ENCODE measurements at regions not wholly inside any gene's neighbourhood (a gene's known extent, or its start where the extent isn't known, plus 50 kb on each side); places are given as distances from the start of the nearest gene placed in this dataset.
A peak's percentile ranks its signal among the peaks of the same experiment; 100 is the strongest.
"Not testable (repeated sequence)": the region's sequence is repeated elsewhere in the genome, so short reads cannot be mapped to it uniquely, and the experiment has no call there.

DNA sequence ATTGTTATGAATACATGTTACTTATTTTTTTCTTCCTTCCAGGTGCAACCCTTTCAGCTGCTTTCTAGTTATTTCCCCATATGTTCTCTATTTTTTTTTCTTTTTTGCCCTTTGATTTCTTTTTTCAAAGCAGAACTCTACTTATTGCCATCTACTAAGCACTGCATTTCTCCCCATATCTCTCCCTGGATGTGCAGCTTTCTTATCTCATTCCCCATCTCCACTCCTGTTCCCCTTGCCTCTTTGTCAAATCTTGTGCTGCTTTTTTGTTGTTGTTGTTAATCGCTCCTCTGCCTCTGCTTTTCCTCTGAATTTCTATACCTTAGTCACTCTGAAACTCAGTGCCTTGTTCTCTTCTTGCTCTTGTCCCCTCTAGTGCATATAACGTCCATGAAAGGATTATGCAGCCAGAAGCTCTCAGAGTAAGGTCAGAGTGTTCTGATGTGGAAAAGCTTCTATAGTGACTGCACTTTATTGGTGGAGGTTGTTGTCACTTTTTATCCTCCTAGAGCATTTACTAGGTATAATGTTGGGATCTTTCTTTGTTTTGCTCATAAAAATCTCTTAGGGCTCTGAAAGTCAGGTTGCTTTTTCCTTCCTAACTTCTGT is 51.1 kb upstream of the JADE1 start:
- DNase-seq, result no peak

DNA sequence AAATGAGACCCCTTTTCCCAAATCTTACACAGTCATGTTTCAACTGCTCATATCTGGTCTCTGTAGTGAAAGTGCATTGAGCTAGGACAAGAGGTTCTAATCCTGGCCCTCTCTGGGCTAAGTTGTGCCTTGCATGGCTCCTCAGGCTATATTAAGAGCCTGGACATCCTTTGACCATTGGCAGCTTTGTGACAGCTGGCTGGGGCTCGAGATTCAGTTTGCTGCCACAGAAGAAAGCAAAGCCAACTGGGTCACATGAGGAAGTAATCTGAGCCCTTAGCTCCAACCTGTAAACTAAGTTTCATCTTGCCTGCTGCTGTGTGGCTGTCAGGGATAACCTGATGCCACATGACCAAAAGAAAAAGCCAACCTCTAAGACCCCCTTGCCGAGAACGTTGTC is 51.8 kb upstream of the JADE1 start:
- DNase-seq, result peak; percentile 62 to 77

DNA sequence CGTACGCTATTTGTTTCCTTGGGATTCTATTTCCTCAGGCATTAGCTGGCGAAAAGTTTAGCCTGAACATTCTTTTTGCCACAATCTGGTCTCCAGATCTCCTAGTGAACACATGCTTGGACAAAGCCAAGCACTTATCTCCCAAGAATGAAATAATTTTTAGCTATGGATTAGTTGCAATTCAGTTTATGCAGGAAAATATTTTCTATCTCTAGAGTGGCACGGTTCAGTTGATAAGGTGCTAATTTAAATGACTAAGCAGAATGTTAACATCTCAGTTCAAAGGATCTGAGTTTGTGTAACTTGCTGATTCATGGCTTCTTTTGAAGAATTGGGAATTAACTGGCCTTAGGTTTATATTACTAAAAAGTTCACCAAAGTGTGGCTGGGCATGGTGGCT is 58.1 kb upstream of the JADE1 start:
- no peak for DNase-seq

DNA sequence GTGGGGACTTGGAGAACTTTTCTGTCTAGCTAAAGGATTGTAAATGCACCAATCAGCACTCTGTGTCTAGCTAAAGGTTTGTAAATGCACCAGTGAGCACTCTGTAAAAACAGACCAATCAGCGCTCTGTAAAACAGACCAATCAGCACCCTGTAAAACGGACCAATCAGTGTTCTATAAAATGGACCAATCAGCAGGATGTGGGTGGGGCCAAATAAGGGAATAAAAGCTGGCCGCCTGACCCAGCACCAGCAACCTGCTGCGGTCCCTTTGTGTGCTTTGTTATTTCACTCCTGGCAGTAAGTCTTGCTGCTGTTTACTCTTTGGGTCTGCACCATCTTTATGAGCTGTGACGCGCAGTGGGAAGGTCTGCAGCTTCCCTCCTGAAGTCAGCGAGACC is 67.8 kb upstream of the JADE1 start:
- not testable (repeated sequence) for DNase-seq

DNA sequence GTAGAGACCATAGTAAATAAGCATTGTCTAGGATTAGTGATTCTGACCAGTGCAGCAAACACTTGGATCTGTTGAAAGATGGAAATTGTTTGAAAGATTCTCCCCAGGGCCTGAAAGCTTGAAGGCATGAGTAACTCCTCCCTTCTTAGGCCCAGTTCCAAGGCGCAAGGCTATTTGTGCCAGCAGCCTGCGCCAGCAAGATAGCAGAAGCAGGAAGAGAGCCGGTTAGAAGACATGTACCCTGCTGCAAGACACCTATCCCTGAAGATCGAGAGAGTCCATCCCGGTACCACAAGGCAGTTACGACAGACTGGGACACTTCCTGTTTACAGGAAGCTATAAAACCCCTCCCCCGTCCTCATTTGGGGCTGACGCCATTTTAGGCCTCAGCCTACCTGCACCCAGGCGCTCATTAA is 72.4 kb upstream of the JADE1 start:
- no peak for DNase-seq

DNA sequence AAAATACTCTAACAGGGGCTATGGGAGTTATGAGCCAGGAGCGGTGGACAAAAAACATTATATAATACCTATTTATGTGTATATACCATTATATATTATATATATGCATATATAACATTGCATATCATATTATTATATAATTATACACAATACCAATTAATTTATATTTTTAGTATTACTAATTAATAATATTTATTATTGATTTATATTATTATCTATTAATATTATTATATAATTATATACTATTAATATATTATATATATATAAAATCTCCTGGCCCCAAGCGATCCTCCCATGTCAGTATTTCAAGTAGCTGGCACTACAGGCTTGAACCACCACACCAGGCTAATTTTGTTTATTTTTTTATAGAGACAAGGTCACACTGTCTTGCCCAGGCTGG is 73.8 kb upstream of the JADE1 start:
- DNase-seq, result no peak

DNA sequence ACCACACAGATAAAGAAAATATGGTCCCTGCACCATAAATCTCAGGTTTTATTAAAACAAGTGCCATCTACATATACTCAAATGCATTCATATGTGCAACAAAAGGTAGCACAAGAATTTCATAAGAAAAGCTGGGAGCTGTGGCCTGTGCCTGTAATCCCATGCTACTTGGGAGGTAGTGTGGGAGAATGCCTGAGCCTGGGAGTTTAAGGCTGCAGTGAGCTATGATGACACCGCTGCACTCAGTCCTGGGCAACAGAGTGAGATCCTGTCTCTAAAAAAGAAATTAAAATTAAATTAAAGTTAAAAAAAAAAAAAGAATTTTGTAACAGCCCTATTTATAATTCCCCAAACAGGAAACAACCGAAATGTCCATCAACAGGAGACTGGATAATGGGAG is 81.3 kb upstream of the JADE1 start:
- DNase-seq, result no peak

DNA sequence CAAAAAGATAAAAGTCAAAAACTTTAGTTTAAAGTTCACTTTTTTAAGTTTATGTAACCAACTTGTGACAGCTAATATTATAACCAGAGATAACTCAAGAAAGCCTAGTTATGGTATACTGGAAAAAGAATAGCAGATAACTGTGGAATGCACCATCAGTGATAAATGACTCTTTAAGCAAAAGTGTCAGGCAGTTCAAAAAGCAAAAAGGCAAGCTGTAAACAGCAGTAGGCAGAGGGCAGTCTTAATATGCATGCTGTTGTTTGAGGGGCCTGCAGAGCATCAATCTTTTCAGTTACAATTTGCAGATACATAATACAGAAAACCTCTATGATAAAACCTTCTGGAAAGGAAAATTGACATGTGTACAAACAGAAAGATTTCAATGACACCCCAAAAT is 81.8 kb upstream of the JADE1 start:
- no peak for DNase-seq

DNA sequence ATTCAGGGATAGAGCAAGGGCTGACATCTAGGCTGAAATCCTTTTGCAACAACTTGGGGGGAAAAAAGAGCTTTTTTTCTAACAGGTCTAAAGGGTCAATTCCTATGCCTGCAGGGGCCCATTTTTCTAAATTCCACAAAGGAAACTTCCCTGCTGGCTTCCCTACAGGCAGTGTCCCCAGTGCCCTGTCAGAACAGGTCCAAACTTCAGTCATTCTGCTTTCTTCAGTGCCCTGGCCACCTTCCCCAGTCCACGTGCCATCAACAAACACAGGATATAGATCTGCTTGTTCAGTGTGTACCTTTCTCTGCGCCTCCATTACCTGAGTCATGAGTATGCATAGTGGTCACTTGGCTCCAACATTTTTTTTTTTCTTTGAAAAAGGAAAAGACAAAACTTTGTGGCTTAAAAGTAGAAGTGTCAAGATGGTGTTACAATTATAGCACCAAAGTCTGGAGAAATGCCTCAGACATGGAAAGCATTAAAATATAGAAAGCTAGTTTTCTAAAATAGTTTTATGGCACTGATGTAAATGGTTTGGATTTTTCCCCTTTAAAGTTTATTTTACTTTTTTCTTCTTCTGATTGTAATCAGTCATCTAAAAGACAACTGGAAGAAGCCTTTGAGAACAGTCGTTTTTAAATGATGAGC is 84.0 kb upstream of the JADE1 start:
- DNase-seq, result no peak

DNA sequence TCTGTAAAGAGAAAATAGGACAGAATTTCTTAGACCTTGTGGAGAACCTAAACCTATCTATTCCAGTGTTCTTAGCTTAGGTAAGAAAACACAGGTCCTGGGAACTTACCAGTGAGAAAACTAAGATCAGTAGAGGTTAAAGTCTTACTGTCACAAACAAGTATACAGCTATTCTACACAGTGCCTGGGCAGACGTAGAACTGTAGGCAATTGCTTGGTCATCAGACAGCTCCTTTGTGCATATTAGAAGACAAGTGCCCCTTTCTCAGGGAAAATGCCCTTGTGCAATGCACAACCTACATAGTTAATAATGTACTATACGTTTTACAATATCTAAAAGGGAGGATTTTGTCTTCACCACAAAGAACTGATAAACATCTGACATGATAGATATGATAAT is 86.6 kb upstream of the JADE1 start:
- DNase-seq, result no peak

DNA sequence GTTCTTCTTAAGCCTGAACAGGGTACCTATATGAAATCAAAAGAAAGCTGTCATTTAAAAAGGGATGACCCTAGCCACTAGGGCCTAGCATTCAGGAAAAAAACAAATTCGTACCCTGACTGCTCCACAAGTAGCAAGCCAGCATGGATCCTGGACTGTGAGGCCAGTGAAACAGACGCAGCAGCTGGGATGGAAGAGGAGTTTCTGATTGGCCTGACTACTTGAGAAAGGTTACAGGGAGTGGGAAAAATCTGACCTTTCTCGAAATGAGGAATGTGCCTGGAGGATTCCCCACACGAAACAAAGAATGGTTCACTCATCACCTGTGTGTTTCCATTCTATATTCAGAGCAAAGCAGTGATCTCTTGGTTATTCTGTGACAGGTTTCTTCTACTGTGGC is 87.6 kb upstream of the JADE1 start:
- no peak for DNase-seq

DNA sequence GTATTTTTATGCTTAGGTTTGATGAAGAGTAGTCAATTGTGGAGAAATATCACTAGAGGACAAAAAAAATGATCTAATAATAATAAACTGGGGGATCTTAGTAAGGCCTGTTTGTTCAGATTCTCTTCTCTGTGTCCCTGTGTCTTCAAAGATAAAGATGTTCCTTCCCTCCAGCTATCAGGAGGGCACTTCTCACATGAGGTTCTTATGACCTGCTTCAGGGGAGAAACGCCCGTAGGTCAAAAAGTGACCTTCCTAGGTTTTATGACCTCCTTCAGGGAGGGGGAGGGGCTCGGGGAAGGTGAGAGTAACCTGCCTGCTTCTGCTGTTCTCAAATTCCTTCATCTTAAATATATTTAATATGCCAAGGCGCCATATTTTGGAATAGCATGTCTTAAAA is 89.2 kb upstream of the JADE1 start:
- no peak for DNase-seq

DNA sequence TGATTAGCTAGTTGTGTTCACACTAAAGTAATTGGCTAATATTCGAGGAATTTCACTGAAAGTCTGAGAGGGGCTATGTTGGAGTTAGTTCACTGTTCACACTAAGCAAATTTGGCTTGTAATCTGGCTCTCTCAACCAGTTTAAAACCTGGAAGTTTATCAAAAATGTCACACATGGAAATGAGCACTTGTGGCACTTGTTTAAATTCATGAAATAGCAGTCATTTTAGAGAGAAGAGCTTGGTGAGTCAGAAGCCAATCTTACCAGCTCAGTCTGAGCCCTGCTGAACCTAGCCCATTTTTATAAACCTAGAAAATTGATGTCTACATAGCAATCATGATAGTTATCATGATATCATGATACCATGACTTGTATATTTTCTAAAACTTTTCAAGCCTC is 90.7 kb upstream of the JADE1 start:
- DNase-seq, result no peak

DNA sequence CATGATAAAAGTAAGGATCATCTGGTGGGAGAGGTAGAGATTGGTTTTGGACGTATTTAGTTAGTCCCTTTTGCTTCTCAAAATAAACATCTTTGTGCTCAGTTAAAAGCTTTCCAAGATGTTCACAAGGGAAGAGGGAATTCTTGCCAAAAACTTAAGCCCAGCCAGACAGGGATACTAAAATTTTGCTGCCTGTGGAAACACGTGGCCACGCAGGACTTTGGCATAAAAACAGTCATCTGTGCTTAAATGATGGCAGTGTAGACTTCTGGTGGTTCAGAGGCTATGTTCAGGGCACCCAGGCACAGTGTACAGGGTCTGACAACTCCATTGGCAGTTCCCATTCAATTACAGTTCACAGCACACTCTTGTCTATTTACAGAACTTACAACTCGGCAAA is 93.2 kb upstream of the JADE1 start:
- no peak for DNase-seq

DNA sequence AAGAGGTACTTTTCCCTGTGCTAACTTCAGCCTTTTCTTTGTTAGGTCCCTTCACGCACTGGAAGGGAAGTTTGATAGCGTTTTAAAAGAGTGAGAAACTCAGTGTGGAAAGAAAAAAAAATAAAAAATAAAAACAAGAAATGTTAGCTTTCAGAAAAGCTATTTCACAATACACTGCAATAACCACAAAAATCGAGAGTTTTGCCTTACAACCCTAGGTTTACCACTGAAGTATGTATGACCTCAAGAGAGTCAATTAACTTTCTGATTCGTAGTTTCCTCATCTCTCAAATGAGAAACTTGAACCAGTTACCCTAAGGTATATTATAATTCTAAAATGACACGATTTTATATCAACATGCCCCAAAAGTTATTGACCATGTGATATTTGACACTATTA is 93.9 kb upstream of the JADE1 start:
- no peak for DNase-seq

DNA sequence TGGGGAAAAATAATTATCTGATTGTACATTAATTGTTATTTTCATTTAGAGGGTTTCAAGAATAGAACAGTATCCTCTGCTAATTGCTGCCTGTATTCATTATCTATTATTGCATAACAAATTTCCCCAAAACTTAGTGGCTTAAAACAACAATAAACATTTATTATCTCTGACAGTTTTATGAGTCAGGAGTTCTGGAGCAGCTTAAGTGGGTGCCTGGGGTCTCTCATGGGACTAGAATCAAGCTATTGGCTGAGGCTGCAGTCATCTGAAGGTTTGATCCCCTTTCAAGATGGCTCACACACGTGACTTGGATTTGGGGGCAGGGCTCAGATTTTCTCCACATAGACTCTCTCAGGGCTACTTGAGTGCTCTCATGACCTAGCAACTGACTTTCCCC is 98.1 kb upstream of the JADE1 start:
- DNase-seq, result peak; percentile 7 to 29

DNA sequence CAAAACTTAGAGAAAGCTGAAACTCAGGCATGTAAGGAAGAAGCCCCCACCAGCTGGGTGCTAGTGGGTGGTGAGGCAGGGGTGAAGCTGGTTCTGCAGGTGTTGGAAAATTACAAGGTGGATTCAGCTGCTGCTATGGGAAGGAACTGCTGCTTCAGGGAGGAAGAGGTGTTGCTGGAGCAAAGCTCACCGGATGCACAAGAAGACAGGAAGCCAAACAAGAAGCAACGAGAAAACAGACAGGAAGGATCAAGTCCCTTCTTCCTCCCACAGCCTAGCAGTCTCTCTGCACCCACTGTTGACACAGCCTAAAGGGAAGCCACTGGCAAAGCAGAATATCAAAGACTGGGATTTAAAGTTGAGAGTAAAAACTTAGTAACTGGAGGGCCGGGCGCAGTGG is 100.2 kb upstream of the JADE1 start:
- DNase-seq, result no peak

DNA sequence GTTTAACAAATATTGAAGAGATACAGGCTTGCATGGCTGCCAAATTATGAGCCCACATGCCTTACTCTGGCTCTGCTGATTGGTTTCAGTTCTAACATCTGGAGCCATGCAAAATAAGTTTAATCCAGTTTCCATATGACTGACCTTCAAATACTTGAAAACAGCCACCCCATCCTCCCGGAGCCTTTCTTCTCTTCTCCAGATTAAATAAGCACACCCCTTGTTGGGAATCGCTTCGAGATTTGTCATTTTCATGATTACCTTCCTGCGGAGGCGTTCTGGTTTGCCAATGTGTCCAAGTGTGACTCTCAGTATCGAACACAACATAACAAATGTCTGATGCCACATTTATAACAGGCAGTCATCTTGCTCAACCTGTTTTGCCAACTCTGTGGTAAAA is 101.6 kb upstream of the JADE1 start:
- no peak for DNase-seq

DNA sequence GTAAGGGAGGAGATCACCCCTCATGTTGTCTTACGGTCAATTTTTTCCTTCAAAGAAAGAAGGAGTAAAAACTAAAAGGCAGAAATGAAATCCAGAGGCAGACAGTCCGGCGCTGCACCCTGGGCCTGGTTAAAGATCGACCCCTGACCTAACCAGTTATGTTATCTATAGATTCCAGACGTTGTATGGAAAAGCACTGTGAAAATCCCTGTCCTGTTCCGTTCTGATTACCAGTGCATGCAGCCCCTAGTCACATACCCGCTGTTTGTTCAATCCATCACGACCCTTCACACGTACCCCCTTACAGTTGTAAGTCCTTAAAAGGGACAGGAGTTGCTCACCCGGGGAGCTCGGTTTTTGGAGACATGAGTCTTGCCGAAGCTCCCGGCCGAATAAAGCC is 105.6 kb upstream of the JADE1 start:
- no peak for DNase-seq

DNA sequence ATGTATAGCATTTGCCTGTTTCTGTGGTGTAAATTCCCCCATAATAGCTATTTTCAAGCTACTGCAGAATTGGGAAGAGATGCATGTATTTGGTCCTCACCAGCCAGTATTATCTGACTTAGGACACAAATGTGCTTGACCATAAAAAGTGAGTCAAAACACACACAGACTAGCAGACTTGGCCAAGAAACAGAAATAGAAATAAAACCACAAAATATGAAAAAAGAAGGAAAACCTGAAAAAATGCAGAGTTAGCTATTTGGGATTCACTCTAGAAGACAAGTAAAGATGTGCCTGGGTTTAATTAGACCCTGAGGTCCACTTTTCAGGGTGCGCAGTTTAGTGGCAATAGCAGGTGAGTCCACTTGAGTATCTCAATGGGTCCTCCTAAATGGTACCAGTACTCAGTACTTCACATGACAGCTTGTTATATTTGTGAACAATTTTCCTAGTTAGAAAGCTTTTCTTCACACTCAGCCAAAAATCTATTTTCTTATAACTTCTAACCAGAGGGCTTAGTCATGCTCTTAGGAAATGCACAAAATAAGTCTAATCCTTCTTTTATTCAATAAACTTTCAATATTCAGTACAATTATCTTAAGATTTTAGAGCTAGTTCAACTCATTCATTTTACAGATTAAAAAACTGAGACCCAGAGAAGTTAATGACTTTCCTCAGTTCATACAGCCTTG is 108.7 kb upstream of the JADE1 start:
- DNase-seq, result no peak

DNA sequence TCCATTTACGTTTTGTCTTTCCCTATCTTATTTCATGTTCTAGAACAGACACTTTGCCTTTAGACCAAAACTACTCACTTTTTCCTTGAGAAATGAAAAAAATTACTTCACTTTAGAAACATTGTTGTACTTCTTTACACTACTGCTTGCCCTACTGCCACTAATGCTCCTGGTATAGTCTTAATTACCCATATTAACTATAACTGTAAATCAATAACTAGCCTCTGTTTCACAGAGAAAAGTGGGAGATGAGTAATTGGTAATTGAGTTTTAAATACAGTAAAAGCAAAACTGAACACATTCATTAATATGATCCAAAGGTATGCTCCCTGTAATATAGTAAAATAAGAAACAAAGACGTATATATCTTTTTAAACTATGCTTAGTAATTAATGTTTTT is 111.1 kb upstream of the JADE1 start:
- no peak for DNase-seq

DNA sequence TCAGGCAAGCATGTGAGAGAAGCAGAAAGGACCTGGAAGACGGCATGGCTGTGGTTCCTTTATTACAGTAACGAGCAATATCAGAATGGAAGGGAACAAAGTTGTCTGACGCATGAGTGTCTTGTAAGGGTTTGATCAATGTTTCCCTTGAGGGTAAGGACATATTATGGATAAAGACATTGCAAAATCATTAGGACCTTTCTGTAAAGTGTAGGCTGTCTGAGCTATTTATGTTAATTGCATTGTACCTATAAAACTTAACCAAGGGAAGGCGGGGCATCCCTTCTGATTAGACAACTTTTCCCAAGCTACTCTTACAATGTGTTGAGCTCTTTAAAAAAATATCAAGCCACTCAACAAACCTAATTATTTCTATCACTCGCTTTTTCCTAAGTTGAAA is 112.2 kb upstream of the JADE1 start:
- DNase-seq, result no peak

DNA sequence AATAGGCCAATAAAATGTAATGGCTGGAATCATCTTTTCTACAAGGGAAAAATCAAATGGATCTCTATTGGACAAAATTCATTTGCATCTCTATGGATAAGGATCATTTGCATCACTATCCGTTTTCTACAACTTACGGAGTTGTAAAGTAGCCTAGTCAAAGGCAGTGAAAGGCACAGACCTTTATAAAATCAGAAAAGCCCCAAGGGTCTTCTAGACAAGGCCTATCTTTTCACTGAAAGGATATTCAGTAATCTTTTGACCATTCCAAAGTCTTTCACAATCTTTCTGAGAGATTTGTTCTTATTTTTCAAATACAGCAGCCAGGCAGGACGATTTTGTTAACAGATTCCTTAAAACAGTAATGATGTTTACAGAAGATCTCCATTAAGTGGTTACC is 119.5 kb upstream of the JADE1 start:
- DNase-seq, result no peak

DNA sequence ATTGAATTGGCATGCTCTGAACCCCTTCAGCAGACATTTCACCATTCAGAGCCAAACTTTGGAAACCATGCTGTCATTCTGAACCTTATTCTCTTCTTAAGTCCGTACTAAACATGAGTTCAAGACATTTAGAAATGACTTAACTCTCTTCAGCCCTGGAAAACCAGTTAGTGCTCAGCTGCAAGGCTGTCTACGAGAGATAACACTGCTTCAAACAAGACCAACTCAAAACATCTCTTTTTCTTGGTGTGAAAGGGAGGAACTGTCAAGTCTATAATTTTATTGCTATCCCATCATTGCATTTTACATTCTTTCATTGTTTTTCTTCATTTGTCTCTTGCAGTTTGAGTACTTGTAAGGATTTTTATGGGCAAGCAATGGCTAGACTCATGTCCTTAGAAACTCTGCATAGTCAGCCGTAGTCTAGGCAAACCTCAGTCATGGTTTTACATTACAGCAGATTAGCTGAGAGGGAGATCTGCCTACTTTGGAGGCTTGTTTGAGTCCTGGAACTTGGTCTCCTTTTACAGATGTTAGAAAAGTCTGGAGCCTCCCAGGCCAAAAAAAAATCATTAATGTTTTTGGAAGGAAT is 120.6 kb upstream of the JADE1 start:
- no peak for DNase-seq

Measured in NCI-H524 (cell line).